ENCODE measurements at regions not wholly inside any gene's neighbourhood (a gene's known extent, or its start where the extent isn't known, plus 50 kb on each side); places are given as distances from the start of the nearest gene placed in this dataset.
"Not testable (repeated sequence)": the region's sequence is repeated elsewhere in the genome, so short reads cannot be mapped to it uniquely, and the experiment has no call there.

- in situ Hi-C loops (cut with MboI; ENCODE audit: low sequenced_read_pairs); H4K5ac ChIP-seq (ENCODE audit: low read depth, low read length); H4K20me1 ChIP-seq (ENCODE audit: insufficient read depth, low read length); BruUV-seq (replicated peaks); H4K8ac ChIP-seq (ENCODE audit: low read depth in 2 of 2, low read length in 2 of 2); H2AK9ac ChIP-seq (replicated peaks; ENCODE audit: low read depth, low read length, poor library complexity); H3K4ac ChIP-seq (ENCODE audit: low read depth, low read length); H3K4me1 ChIP-seq (ENCODE audit: control insufficient read depth, insufficient read depth, low read length); H2AFZ ChIP-seq (replicated peaks; ENCODE audit: low read length, poor library complexity); H3K18ac ChIP-seq (ENCODE audit: low read depth, low read length); POLR2A ChIA-PET (ENCODE audit: unreplicated experiment); H3K14ac ChIP-seq (replicated peaks; ENCODE audit: low read depth, low read length); H3K9ac ChIP-seq (ENCODE audit: low read depth, low read length); H3K27me3 ChIP-seq (ENCODE audit: control insufficient read depth, insufficient read depth, low read length); H2BK20ac ChIP-seq (ENCODE audit: low read depth, low read length); H3K56ac ChIP-seq (ENCODE audit: extremely low read depth, insufficient read depth, low read length); H2BK5ac ChIP-seq (ENCODE audit: low read depth, low read length, poor library complexity, severe bottlenecking); H2BK120ac ChIP-seq (ENCODE audit: low read depth, low read length); intact Hi-C loops (cut with micrococcal nuclease); CTCF ChIA-PET; dilution Hi-C loops (cut with HindIII; ENCODE audit: low sequenced_read_pairs, unreplicated experiment); H3K36me3 ChIP-seq (ENCODE audit: control insufficient read depth, insufficient read depth, low read length); H3K79me1 ChIP-seq (ENCODE audit: low read depth in 1 of 2, low read length in 2 of 2); H2AK5ac ChIP-seq (ENCODE audit: low read depth, low read length); H3K4me3 ChIP-seq (ENCODE audit: insufficient read depth, low read depth, low read length); H2BK15ac ChIP-seq (ENCODE audit: low read depth, low read length); H3K23ac ChIP-seq (ENCODE audit: low read depth, low read length); H3K9me1 ChIP-seq (ENCODE audit: insufficient read depth, low read length); ATAC-seq (ENCODE audit: low read depth); H3K27ac ChIP-seq (ENCODE audit: insufficient read depth, low read length); DNase-seq; H3K4me2 ChIP-seq (ENCODE audit: low read depth, low read length); H4K91ac ChIP-seq (ENCODE audit: insufficient read depth, low read depth, low read length): not testable (repeated sequence)
- WGBS, 2 experiments (ENCODE audit: extremely low coverage in 2 of 2, insufficient read length in 1 of 2): 28 to 97% methylated on average over 2 to 3 of the region's 3 CpGs
- TF ChIP-seq CEBPB (IDR thresholded peaks at IDR 0.05; ENCODE audit: low read depth, low read length): peak; percentile 35
- H3K9me3 ChIP-seq (ENCODE audit: control insufficient read depth, insufficient read depth, low read length): peaks cover 19% of the 10 kb centered on the region
Observed at GRCh38 chr15:20309395-20309794, 232.2 kb downstream of the GOLGA6L6 start.

DNA sequence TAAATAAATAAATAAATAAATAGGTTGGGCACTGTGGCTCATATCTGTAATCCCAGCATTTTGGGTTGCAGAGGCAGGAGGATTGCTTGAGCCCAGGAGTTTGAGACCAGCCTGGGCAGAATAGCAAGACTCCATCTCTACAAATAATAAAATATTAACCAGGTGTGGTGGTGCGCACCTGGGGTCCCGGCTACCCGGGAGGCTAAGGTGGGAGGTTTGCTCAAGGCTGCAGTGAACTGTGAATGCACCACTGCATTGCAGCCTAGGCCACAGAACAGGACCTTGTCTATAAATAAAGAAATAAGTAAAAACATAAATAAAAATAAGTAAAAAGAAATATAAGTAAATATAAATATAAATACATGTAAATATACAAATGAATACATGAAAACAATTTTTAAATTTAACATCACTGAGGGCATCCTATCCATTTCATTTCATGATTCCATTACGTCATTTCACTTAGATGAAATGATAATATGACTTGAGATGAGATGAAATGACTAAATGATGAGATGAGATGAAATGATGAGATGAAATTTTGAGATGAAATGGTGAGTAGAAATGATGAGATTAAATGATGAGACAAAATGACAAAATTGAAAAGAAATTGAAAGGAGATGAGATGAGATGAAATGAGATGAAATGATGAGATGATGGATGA, 233.4 kb downstream of the GOLGA6L6 start:
- H3K9me3 ChIP-seq (ENCODE audit: control insufficient read depth, insufficient read depth, low read length): peaks cover 29% of the 10 kb centered on the region
- H4K8ac ChIP-seq (ENCODE audit: low read depth in 2 of 2, low read length in 2 of 2); H3K9me1 ChIP-seq (ENCODE audit: insufficient read depth, low read length); H4K20me1 ChIP-seq (ENCODE audit: insufficient read depth, low read length); BruUV-seq (replicated peaks); H2AFZ ChIP-seq (replicated peaks; ENCODE audit: low read length, poor library complexity); intact Hi-C loops (cut with micrococcal nuclease); H3K27ac ChIP-seq (ENCODE audit: insufficient read depth, low read length); POLR2A ChIA-PET (ENCODE audit: unreplicated experiment); H2AK9ac ChIP-seq (replicated peaks; ENCODE audit: low read depth, low read length, poor library complexity); in situ Hi-C loops (cut with MboI; ENCODE audit: low sequenced_read_pairs); H3K9ac ChIP-seq (ENCODE audit: low read depth, low read length); H3K4me3 ChIP-seq (ENCODE audit: insufficient read depth, low read depth, low read length); H2AK5ac ChIP-seq (ENCODE audit: low read depth, low read length); H3K27me3 ChIP-seq (ENCODE audit: control insufficient read depth, insufficient read depth, low read length); CTCF ChIA-PET; H2BK5ac ChIP-seq (ENCODE audit: low read depth, low read length, poor library complexity, severe bottlenecking); DNase-seq; H3K14ac ChIP-seq (replicated peaks; ENCODE audit: low read depth, low read length); dilution Hi-C loops (cut with HindIII; ENCODE audit: low sequenced_read_pairs, unreplicated experiment); H2BK20ac ChIP-seq (ENCODE audit: low read depth, low read length); H4K91ac ChIP-seq (ENCODE audit: insufficient read depth, low read depth, low read length); H3K4me2 ChIP-seq (ENCODE audit: low read depth, low read length); ATAC-seq (ENCODE audit: low read depth); H3K79me1 ChIP-seq (ENCODE audit: low read depth in 1 of 2, low read length in 2 of 2); H4K5ac ChIP-seq (ENCODE audit: low read depth, low read length); H3K4me1 ChIP-seq (ENCODE audit: control insufficient read depth, insufficient read depth, low read length); H3K23ac ChIP-seq (ENCODE audit: low read depth, low read length); H3K56ac ChIP-seq (ENCODE audit: extremely low read depth, insufficient read depth, low read length); H2BK15ac ChIP-seq (ENCODE audit: low read depth, low read length); H2BK120ac ChIP-seq (ENCODE audit: low read depth, low read length); H3K36me3 ChIP-seq (ENCODE audit: control insufficient read depth, insufficient read depth, low read length); H3K18ac ChIP-seq (ENCODE audit: low read depth, low read length); H3K4ac ChIP-seq (ENCODE audit: low read depth, low read length): not testable (repeated sequence)
- WGBS, 2 experiments (ENCODE audit: extremely low coverage in 2 of 2, insufficient read length in 1 of 2): no CpG with 5 or more reads among the region's 4 CpGs
